ENCODE measurements at regions not wholly inside any gene's neighbourhood (a gene's known extent, or its start where the extent isn't known, plus 50 kb on each side); places are given as distances from the start of the nearest gene placed in this dataset.

- H3K27ac ChIP-seq (ENCODE audit: extremely low read depth, low read depth, low read length), result no peak overlapping the region
- H3K4me3 ChIP-seq (ENCODE audit: low read depth, low read length), result no peak overlapping the region
- CTCF ChIA-PET, result interaction anchor here (0.7 kb wide), 1 partner anchor 9 kb away, joined by 3 read pairs; no protein-coding TSS in a partner anchor
- POLR2A ChIA-PET, result no interaction called here
- no peaks in the 10 kb centered on the region for H3K36me3 ChIP-seq (ENCODE audit: control insufficient read depth in 2 of 2, insufficient read depth in 1 of 2, low read length in 2 of 2)
- TF ChIP-seq ATF2 (tag by site-specific recombination; IDR thresholded peaks at IDR 0.05; ENCODE audit: low read depth) (peak; percentile 60; the same call in 1 of the 2 replicates), ZNF114 (tag by site-specific recombination; IDR thresholded peaks at IDR 0.05) (no peak), TCF7L2 (IDR thresholded peaks at IDR 0.05; ENCODE audit: borderline replicate concordance, low read depth, low read length) (no peak), KLF1 (tag by site-specific recombination; IDR thresholded peaks at IDR 0.05) (no peak), EGR2 (tag by site-specific recombination; IDR thresholded peaks at IDR 0.05; ENCODE audit: low read depth) (no peak), SCRT2 (tag by site-specific recombination; IDR thresholded peaks at IDR 0.05) (no peak), KLF10 (tag by site-specific recombination; IDR thresholded peaks at IDR 0.05) (no peak)
- H3K4me1 ChIP-seq (ENCODE audit: control insufficient read depth, insufficient read depth, low read length), result no peaks in the 10 kb centered on the region
- H3K9me3 ChIP-seq (ENCODE audit: control insufficient read depth, insufficient read depth, low read depth, low read length), result no peaks in the 10 kb centered on the region
Observed at GRCh38 chr4:188892837-188893236, 753.6 kb downstream of the TRIML1 start.

- no peaks in the 10 kb centered on the region for H3K4me1 ChIP-seq (ENCODE audit: control insufficient read depth, insufficient read depth, low read length)
- POLR2A ChIA-PET, result no interaction called here
- TF ChIP-seq ZNF645 (tag by site-specific recombination; IDR thresholded peaks at IDR 0.05) (no peak), SP2 (tag by site-specific recombination; IDR thresholded peaks at IDR 0.05) (no peak), ZBTB20 (tag by site-specific recombination; IDR thresholded peaks at IDR 0.05) (no peak), ZNF518A (tag by site-specific recombination; conservative IDR thresholded peaks at IDR 0.05; ENCODE audit: low read depth) (no peak), BCL6B (tag by site-specific recombination; IDR thresholded peaks at IDR 0.05) (no peak)
- CTCF ChIA-PET, result interaction anchor here (0.6 kb wide), 1 partner anchor 1285 kb away, joined by 3 read pairs; no protein-coding TSS in a partner anchor
- no peaks in the 10 kb centered on the region for H3K36me3 ChIP-seq (ENCODE audit: control insufficient read depth in 2 of 2, insufficient read depth in 1 of 2, low read length in 2 of 2)
- no peaks in the 10 kb centered on the region for H3K9me3 ChIP-seq (ENCODE audit: control insufficient read depth, insufficient read depth, low read depth, low read length)
- H3K27ac ChIP-seq (ENCODE audit: extremely low read depth, low read depth, low read length), result no peak overlapping the region
- H3K4me3 ChIP-seq (ENCODE audit: low read depth, low read length), result no peak overlapping the region
Observed at GRCh38 chr4:188903986-188904385, 764.7 kb downstream of the TRIML1 start.

- ChIA-PET CTCF (no interaction called here), POLR2A (no interaction called here)
- Histone ChIP-seq H3K9me3 (ENCODE audit: control insufficient read depth, insufficient read depth, low read depth, low read length) (no peaks in the 10 kb centered on the region), H3K36me3 (ENCODE audit: control insufficient read depth in 2 of 2, insufficient read depth in 1 of 2, low read length in 2 of 2) (no peaks in the 10 kb centered on the region), H3K27ac (ENCODE audit: extremely low read depth, low read depth, low read length) (no peak overlapping the region), H3K4me3 (ENCODE audit: low read depth, low read length) (no peak overlapping the region), H3K4me1 (ENCODE audit: control insufficient read depth, insufficient read depth, low read length) (no peaks in the 10 kb centered on the region)
- no peak for TF ChIP-seq ZNF624 (tag by site-specific recombination; IDR thresholded peaks at IDR 0.05)
- TF ChIP-seq ZNF433 (tag by site-specific recombination; IDR thresholded peaks at IDR 0.05; ENCODE audit: low read depth), result no peak
- no peak for TF ChIP-seq ZSCAN18 (tag by site-specific recombination; IDR thresholded peaks at IDR 0.05)
- no peak for TF ChIP-seq ZNF302 (tag by site-specific recombination; IDR thresholded peaks at IDR 0.05; ENCODE audit: low read depth)
- TF ChIP-seq PRDM4 (tag by site-specific recombination; IDR thresholded peaks at IDR 0.05), result no peak
- no peak for TF ChIP-seq ZNF404 (tag by site-specific recombination; IDR thresholded peaks at IDR 0.05)
- TF ChIP-seq FEZF1 (tag by site-specific recombination; IDR thresholded peaks at IDR 0.05), result no peak
Observed at GRCh38 chr4:188904617-188905016, 765.4 kb downstream of the TRIML1 start.
